NCI-H1694 treated with DMSO at 0.1 percent for 48 hours (cell line): ENCODE measurements at regions not wholly inside any gene's neighbourhood (a gene's known extent, or its start where the extent isn't known, plus 50 kb on each side); places are given as distances from the start of the nearest gene placed in this dataset.
"Not testable (repeated sequence)": the region's sequence is repeated elsewhere in the genome, so short reads cannot be mapped to it uniquely, and the experiment has no call there.

ENCODE experiments used
- DNase-seq: peaks from one replicate; lab custom pipeline; 2025; lab: John Stamatoyannopoulos, UW

GRCh38 chr16:60013076-60013475, 1279.0 kb upstream of the GOT2 start:
- no peak for DNase-seq

- no peak for DNase-seq
These were observed 1267.4 kb upstream of the GOT2 start for GRCh38 chr16:60001523-60001922.

- no peak for DNase-seq
These were observed 1263.6 kb upstream of the GOT2 start for GRCh38 chr16:59997706-59998105.

- DNase-seq: no peak
These were observed 1259.0 kb upstream of the GOT2 start for GRCh38 chr16:59993101-59993500.

GRCh38 chr16:59991171-59991570, 1257.1 kb upstream of the GOT2 start:
- no peak for DNase-seq

- no peak for DNase-seq
These were observed 1254.5 kb upstream of the GOT2 start for GRCh38 chr16:59988591-59988990.

GRCh38 chr16:59975953-59976352, 1241.8 kb upstream of the GOT2 start:
- no peak for DNase-seq

GRCh38 chr16:59973966-59974365, 1239.8 kb upstream of the GOT2 start:
- DNase-seq: no peak

GRCh38 chr16:59971264-59971663, 1237.1 kb upstream of the GOT2 start:
- DNase-seq: no peak

- DNase-seq: no peak
These were observed 1230.3 kb upstream of the GOT2 start for GRCh38 chr16:59964232-59964924.

- no peak for DNase-seq
These were observed 1225.2 kb upstream of the GOT2 start for GRCh38 chr16:59959311-59959710.

GRCh38 chr16:59950431-59950830, 1216.3 kb upstream of the GOT2 start:
- no peak for DNase-seq

GRCh38 chr16:59944041-59944440, 1209.9 kb upstream of the GOT2 start:
- not testable (repeated sequence) for DNase-seq

- no peak for DNase-seq
These were observed 1207.5 kb upstream of the GOT2 start for GRCh38 chr16:59941594-59941993.

GRCh38 chr16:59920054-59920453, 1185.9 kb upstream of the GOT2 start:
- no peak for DNase-seq

GRCh38 chr16:59913666-59914065, 1179.5 kb upstream of the GOT2 start:
- no peak for DNase-seq

- no peak for DNase-seq
These were observed 1175.1 kb upstream of the GOT2 start for GRCh38 chr16:59909262-59909661.

GRCh38 chr16:59907611-59908010, 1173.5 kb upstream of the GOT2 start:
- DNase-seq: no peak

GRCh38 chr16:59905606-59906005, 1171.5 kb upstream of the GOT2 start:
- DNase-seq: no peak

GRCh38 chr16:59905131-59905530, 1171.0 kb upstream of the GOT2 start:
- DNase-seq: no peak

GRCh38 chr16:59899940-59900339, 1165.8 kb upstream of the GOT2 start:
- DNase-seq: no peak

GRCh38 chr16:59892376-59892775, 1158.3 kb upstream of the GOT2 start:
- DNase-seq: no peak

- DNase-seq: no peak
These were observed 1153.7 kb upstream of the GOT2 start for GRCh38 chr16:59887856-59888255.

GRCh38 chr16:59886021-59886420, 1151.9 kb upstream of the GOT2 start:
- no peak for DNase-seq
